HEK293 (cell line): ENCODE measurements at regions not wholly inside any gene's neighbourhood (a gene's known extent, or its start where the extent isn't known, plus 50 kb on each side); places are given as distances from the start of the nearest gene placed in this dataset.

Source experiments
- CTCF ChIP-seq: fragments of 450-650 bp; formaldehyde crosslinking; IDR thresholded peaks from 2 replicates; pipeline ENCODE4 v1.5.1; 2016; ENCODE audit warnings: missing biosample characterization, missing genetic modification characterization
- GFI1B ChIP-seq: fragments of 450-650 bp; formaldehyde crosslinking; IDR thresholded peaks from 2 replicates; pipeline ENCODE4 v1.5.1; 2016; ENCODE audit warnings: missing biosample characterization, missing genetic modification characterization
- GLI4 ChIP-seq: fragments of 450-650 bp; formaldehyde crosslinking; IDR thresholded peaks from 2 replicates; pipeline ENCODE4 v1.5.1; 2016; ENCODE audit warnings: missing biosample characterization, missing genetic modification characterization
- REST ChIP-seq: fragments of 450-650 bp; formaldehyde crosslinking; IDR thresholded peaks from 2 replicates; pipeline ENCODE4 v1.5.1; 2016; ENCODE audit warnings: missing biosample characterization, missing genetic modification characterization
- YY1 ChIP-seq: fragments of 450-650 bp; formaldehyde crosslinking; IDR thresholded peaks from 2 replicates; pipeline ENCODE4 v1.5.1; 2018; ENCODE audit warnings: missing biosample characterization, missing genetic modification characterization
- ZBTB21 ChIP-seq: fragments of 450-650 bp; formaldehyde crosslinking; IDR thresholded peaks from 2 replicates; pipeline ENCODE4 v1.5.1; 2017; ENCODE audit warnings: missing biosample characterization, missing genetic modification characterization
- ZNF10 ChIP-seq: fragments of 450-650 bp; formaldehyde crosslinking; IDR thresholded peaks from 2 replicates; pipeline ENCODE4 v1.5.1; 2017; ENCODE audit warnings: missing biosample characterization, missing genetic modification characterization
- ZNF121 ChIP-seq: fragments of 450-650 bp; formaldehyde crosslinking; IDR thresholded peaks from 2 replicates; pipeline ENCODE4 v1.5.1; 2016; ENCODE audit warnings: missing biosample characterization, missing genetic modification characterization
- ZNF26 ChIP-seq: fragments of 450-650 bp; formaldehyde crosslinking; IDR thresholded peaks from 2 replicates; pipeline ENCODE4 v1.5.1; 2016; ENCODE audit warnings: missing biosample characterization, missing genetic modification characterization
- ZNF670 ChIP-seq: fragments of 450-650 bp; formaldehyde crosslinking; IDR thresholded peaks from 2 replicates; pipeline ENCODE4 v1.5.1; 2016; ENCODE audit warnings: missing biosample characterization, missing genetic modification characterization, low read depth
- ZNF707 ChIP-seq: fragments of 450-650 bp; formaldehyde crosslinking; IDR thresholded peaks from 2 replicates; pipeline ENCODE4 v1.5.1; 2016; ENCODE audit warnings: missing biosample characterization, missing genetic modification characterization
- ZNF785 ChIP-seq: fragments of 450-650 bp; formaldehyde crosslinking; IDR thresholded peaks from 2 replicates; pipeline ENCODE4 v1.5.1; 2016; ENCODE audit warnings: missing biosample characterization, missing genetic modification characterization
- ZSCAN18 ChIP-seq: fragments of 450-650 bp; formaldehyde crosslinking; IDR thresholded peaks from 2 replicates; pipeline ENCODE4 v1.5.1; 2016; ENCODE audit warnings: missing biosample characterization, missing genetic modification characterization

- no peak for TF ChIP-seq ZNF785 (tag by site-specific recombination)
- no peak for TF ChIP-seq ZNF10
- TF ChIP-seq YY1 = no peak
- TF ChIP-seq ZNF707 (tag by site-specific recombination) = no peak
- TF ChIP-seq ZNF670 = no peak
- no peak for TF ChIP-seq REST (tag by site-specific recombination)
- TF ChIP-seq ZSCAN18 = no peak
- TF ChIP-seq CTCF (tag by site-specific recombination) = no peak
- TF ChIP-seq ZNF121 (tag by site-specific recombination) = no peak
- no peak for TF ChIP-seq ZNF26 (tag by site-specific recombination)
- TF ChIP-seq GFI1B (tag by site-specific recombination) = no peak
- TF ChIP-seq ZBTB21 (tag by site-specific recombination) = no peak
- TF ChIP-seq GLI4 (tag by site-specific recombination) = no peak
Measured at GRCh38 chr5:54862036-54862435, 123.4 kb downstream of the ESM1 start.
